Adrenal gland (tissue), 5 donors: ENCODE measurements at regions not wholly inside any gene's neighbourhood (a gene's known extent, or its start where the extent isn't known, plus 50 kb on each side); places are given as distances from the start of the nearest gene placed in this dataset.

Experiments
- CTCF ChIP-seq, 6 experiments: fragments of 450-650 bp in 4 of 6; fragments of 200-600 bp in 2 of 6; sonication (generic) in 1 of 6; IDR thresholded peaks; 1 replicate in 5 of 6; 2 replicates in 1 of 6; pipeline versions ENCODE4 v1.5.1 to v1.8.0; 2016 to 2021; ENCODE audit warnings: antibody characterized with exemption in 6 of 6, mild to moderate bottlenecking in 2 of 6, moderate library complexity in 1 of 6
- POLR2A ChIP-seq, 2 donors: fragments of 450-650 bp; IDR thresholded peaks; one replicate each; pipeline ENCODE4 v1.6.1; 2017; ENCODE audit warnings: antibody characterized with exemption in 2 of 2, mild to moderate bottlenecking in 2 of 2, moderate library complexity in 1 of 2
- donor health status: DM: no; HTN: no; CAD: no.

DNA sequence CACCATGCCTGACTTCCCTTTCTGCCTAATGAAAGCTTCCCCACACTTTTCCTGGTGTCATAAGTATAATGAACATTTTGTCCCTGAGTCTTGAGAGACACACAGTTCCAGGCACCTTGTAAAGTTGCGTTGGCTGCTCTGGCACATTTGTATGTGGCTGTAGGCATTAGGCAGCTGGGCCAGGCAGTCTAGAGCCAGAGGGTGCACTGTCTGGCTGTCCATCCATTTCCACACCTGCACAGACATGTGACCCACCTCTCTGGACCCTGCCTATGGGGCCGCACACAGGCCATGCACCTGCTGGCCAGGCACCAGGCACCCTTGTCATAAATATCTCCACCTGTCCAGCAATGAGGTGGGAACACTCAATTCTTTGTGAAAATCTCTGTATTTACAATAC lies 54.7 kb upstream of the ANTXRL start:
- no peak for TF ChIP-seq POLR2A (IDR thresholded peaks at IDR 0.05)
- no peak for TF ChIP-seq CTCF (IDR thresholded peaks at IDR 0.05)
